ENCODE measurements at regions not wholly inside any gene's neighbourhood (a gene's known extent, or its start where the extent isn't known, plus 50 kb on each side); places are given as distances from the start of the nearest gene placed in this dataset.

DNA sequence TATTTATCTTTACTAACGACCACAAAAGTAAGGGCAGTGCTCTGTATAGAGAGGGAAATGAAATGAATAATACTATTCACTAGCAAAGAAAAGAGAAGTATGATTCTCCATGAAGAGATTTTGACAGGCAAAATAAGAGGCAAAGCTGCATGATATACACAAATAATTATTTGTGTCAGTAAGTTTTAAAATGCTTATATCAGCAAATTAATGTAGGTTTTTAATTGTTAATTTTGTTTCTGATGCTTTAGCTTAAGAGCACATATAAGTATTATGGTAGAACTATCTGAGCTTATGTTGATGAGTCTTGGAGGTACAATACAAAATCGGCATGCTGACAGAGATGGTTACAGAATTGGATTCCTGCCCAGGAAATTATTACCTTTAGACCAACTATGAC is 383.1 kb upstream of the VSTM2A start:
- no peaks in the 10 kb centered on the region for H3F3A ChIP-seq (ENCODE audit: control insufficient read depth, insufficient read depth)
- no peaks in the 10 kb centered on the region for H3K36me3 ChIP-seq (ENCODE audit: control insufficient read depth, low read length)
- TF ChIP-seq EZH2phosphoT487 (IDR thresholded peaks at IDR 0.05; ENCODE audit: borderline replicate concordance, low read length), result no peak
- TF ChIP-seq, protein P1, sequence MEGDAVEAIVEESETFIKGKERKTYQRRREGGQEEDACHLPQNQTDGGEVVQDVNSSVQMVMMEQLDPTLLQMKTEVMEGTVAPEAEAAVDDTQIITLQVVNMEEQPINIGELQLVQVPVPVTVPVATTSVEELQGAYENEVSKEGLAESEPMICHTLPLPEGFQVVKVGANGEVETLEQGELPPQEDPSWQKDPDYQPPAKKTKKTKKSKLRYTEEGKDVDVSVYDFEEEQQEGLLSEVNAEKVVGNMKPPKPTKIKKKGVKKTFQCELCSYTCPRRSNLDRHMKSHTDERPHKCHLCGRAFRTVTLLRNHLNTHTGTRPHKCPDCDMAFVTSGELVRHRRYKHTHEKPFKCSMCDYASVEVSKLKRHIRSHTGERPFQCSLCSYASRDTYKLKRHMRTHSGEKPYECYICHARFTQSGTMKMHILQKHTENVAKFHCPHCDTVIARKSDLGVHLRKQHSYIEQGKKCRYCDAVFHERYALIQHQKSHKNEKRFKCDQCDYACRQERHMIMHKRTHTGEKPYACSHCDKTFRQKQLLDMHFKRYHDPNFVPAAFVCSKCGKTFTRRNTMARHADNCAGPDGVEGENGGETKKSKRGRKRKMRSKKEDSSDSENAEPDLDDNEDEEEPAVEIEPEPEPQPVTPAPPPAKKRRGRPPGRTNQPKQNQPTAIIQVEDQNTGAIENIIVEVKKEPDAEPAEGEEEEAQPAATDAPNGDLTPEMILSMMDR (IDR thresholded peaks at IDR 0.05; ENCODE audit: low read depth, low read length, poor library complexity, severe bottlenecking), result no peak
- no peak overlapping the region for H3K4me3 ChIP-seq (ENCODE audit: low read length)
- H3K9me2 ChIP-seq (replicated peaks; ENCODE audit: control insufficient read depth, low read length), result no peaks in the 10 kb centered on the region
- no peak overlapping the region for H3K4me2 ChIP-seq (ENCODE audit: low read length)
- no peaks in the 10 kb centered on the region for H3K4me1 ChIP-seq (ENCODE audit: control insufficient read depth, low read length)
- no peak overlapping the region for H3K27ac ChIP-seq (ENCODE audit: low read depth, low read length)
- H3K79me2 ChIP-seq (ENCODE audit: control insufficient read depth, low read length), result no peaks in the 10 kb centered on the region
- H3K9me3 ChIP-seq (ENCODE audit: control insufficient read depth, insufficient read depth, low read length), result no peaks in the 10 kb centered on the region
- no peaks in the 10 kb centered on the region for H4K20me1 ChIP-seq (ENCODE audit: control insufficient read depth, insufficient read depth, low read depth, low read length)
- H3K27me3 ChIP-seq (ENCODE audit: control insufficient read depth, low read length), result no peaks in the 10 kb centered on the region

DNA sequence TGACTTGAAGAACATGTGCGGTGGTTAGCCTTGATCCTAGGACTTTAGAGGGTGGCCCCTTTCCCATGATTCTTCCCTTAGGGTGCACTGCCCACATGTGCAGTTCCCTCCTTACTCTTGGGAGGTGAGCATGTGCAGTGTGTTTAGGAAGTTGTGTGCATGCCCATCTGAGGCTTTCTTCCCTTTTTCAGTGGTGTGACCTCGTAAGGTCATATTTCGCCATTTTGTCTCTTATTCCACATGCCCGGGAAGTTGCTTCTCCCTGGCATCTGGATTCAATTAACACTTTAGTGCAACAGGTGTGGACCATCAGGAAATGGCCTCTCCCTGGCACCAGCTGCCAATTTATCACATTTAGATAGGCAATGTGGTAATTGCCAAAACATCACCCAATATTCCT is 380.6 kb upstream of the VSTM2A start:
- TF ChIP-seq EZH2phosphoT487 (IDR thresholded peaks at IDR 0.05; ENCODE audit: borderline replicate concordance, low read length), result no peak
- TF ChIP-seq, protein P1 (IDR thresholded peaks at IDR 0.05; ENCODE audit: low read depth, low read length, poor library complexity, severe bottlenecking), result no peak
- no peaks in the 10 kb centered on the region for H3K9me3 ChIP-seq (ENCODE audit: control insufficient read depth, insufficient read depth, low read length)
- no peaks in the 10 kb centered on the region for H3K27me3 ChIP-seq (ENCODE audit: control insufficient read depth, low read length)
- no peaks in the 10 kb centered on the region for H4K20me1 ChIP-seq (ENCODE audit: control insufficient read depth, insufficient read depth, low read depth, low read length)
- H3K79me2 ChIP-seq (ENCODE audit: control insufficient read depth, low read length), result no peaks in the 10 kb centered on the region
- no peaks in the 10 kb centered on the region for H3K9me2 ChIP-seq (replicated peaks; ENCODE audit: control insufficient read depth, low read length)
- H3F3A ChIP-seq (ENCODE audit: control insufficient read depth, insufficient read depth), result no peaks in the 10 kb centered on the region
- no peak overlapping the region for H3K4me2 ChIP-seq (ENCODE audit: low read length)
- no peaks in the 10 kb centered on the region for H3K4me1 ChIP-seq (ENCODE audit: control insufficient read depth, low read length)
- no peak overlapping the region for H3K4me3 ChIP-seq (ENCODE audit: low read length)
- no peaks in the 10 kb centered on the region for H3K36me3 ChIP-seq (ENCODE audit: control insufficient read depth, low read length)
- H3K27ac ChIP-seq (ENCODE audit: low read depth, low read length), result no peak overlapping the region

DNA sequence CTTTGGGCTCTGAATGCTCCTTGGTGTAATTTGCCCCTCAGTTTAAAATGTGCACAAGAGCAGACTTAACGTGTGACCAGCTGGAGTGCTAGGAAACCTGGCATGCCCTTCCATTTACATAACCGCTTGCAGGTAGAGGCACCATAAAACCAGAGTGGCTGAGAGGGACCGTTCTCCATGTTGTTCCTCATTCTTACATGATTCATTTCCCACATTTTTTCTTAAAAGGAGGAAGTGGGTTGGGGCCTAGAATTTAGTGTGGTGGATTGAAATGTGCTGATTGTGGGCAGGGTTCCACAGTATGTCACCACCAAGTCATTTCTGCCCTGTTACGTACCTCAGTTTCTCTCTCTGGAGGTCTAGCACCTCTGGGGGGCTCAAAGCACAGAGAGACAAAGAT is 375.8 kb upstream of the VSTM2A start:
- Histone ChIP-seq H4K20me1 (ENCODE audit: control insufficient read depth, insufficient read depth, low read depth, low read length) (no peaks in the 10 kb centered on the region), H3K9me2 (replicated peaks; ENCODE audit: control insufficient read depth, low read length) (no peaks in the 10 kb centered on the region), H3K4me2 (ENCODE audit: low read length) (no peak overlapping the region), H3K36me3 (ENCODE audit: control insufficient read depth, low read length) (no peaks in the 10 kb centered on the region), H3K4me3 (ENCODE audit: low read length) (no peak overlapping the region), H3F3A (ENCODE audit: control insufficient read depth, insufficient read depth) (no peaks in the 10 kb centered on the region), H3K27me3 (ENCODE audit: control insufficient read depth, low read length) (no peaks in the 10 kb centered on the region), H3K4me1 (ENCODE audit: control insufficient read depth, low read length) (no peaks in the 10 kb centered on the region), H3K9me3 (ENCODE audit: control insufficient read depth, insufficient read depth, low read length) (no peaks in the 10 kb centered on the region), H3K27ac (ENCODE audit: low read depth, low read length) (no peak overlapping the region), H3K79me2 (ENCODE audit: control insufficient read depth, low read length) (no peaks in the 10 kb centered on the region)
- no peak for TF ChIP-seq EZH2phosphoT487 (IDR thresholded peaks at IDR 0.05; ENCODE audit: borderline replicate concordance, low read length)
- TF ChIP-seq, protein P1 (IDR thresholded peaks at IDR 0.05; ENCODE audit: low read depth, low read length, poor library complexity, severe bottlenecking), result no peak

Measured in DOHH2 (cell line).